ENCODE measurements at regions not wholly inside any gene's neighbourhood (a gene's known extent, or its start where the extent isn't known, plus 50 kb on each side); places are given as distances from the start of the nearest gene placed in this dataset.

DNA sequence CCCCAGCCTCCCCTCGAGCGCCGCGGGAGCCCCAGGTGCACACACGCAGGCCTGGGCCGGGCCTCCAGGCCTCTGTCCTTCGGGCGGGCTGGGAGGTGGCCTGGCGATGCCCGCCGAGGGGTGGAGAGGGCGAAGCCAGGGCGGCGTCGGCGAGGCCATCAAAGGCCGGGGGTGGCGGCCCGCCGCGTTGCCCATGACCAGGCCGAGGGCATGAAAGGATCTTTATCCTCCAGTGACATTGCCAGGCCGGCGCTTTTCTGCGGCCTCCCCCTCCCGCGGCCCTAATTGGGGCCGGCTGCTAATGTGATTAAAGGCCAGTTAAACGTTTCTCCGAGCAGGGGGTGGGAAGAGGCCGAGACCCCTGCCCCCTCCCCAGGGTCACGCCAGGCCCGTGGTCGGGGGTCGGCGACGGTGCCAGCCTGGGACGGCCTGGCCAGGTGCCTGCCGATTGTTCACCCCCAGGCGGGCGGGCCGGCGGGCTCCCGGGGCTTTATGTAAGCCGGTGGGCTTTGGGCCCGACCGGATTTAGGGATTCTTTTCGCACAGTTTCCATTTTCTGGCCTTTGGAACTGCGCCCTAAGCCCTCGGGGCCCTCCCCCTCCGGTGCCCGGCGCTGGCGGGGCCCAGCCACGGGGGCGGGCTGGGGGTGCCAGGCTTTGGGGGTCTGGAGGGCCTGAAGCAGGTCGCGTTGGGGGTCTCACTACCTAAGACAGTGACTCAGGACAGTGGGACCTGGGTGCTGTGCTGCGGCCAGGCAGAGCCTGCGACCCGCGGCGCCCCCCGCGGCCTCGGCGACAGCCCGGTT lies 103.2 kb upstream of the DIO3 start:
- H3K4me3 ChIP-seq (ENCODE audit: insufficient read depth, low read depth, low read length): peak overlapping the region; percentile 25; the same call in 1 of the 2 replicates
- H3K27me3 ChIP-seq (ENCODE audit: control insufficient read depth, insufficient read depth, low read length): peaks cover 48% of the 10 kb centered on the region
- DNase-seq: peak; percentile 79
- H3K36me3 ChIP-seq (replicated peaks; ENCODE audit: control insufficient read depth, insufficient read depth, low read length): no peaks in the 10 kb centered on the region

DNA sequence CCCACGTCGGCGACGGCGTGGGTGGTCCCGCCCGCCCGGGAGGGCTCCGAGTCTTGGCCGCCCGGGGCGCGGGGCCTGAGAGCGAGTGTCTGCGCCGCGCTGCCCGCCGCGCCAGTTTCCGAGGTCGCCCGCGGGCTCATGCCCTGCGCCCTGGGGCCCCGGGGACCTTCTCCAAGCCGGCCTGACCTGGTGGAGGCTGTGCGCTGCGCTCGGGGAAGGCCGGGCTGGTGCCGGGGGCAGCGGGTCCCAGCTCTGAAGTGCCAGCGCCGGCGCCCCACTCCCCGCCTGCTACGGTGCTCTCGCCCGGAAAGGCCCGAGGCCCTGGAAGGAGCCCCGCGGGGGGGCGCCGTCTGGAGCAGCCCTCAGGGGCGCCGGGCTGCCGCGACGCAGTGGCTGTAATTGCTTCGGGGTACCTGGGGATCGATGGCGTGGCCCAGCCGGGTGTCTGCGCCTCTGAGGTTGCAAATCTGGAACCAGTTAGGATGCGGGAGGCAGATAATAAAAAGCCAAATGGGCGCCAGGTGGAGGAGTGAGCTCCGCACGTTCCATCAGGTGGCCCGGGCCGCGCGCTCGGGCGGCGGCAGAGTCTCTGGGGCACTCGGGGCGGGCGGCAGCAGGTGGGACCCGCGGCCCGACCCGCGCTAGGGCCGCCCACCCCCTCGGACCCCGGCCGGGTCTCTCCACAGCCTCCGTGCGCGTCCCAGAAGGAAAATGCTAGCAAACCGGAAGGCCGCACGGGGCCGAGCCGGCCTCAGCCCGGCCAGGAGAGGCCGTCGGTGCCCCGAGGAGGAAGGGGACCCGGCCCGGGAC lies 102.3 kb upstream of the DIO3 start:
- no peaks in the 10 kb centered on the region for H3K36me3 ChIP-seq (replicated peaks; ENCODE audit: control insufficient read depth, insufficient read depth, low read length)
- peak; percentile 84 for DNase-seq
- H3K4me3 ChIP-seq (ENCODE audit: insufficient read depth, low read depth, low read length): peak overlapping the region; percentile 25; the same call in 1 of the 2 replicates
- peaks cover 48% of the 10 kb centered on the region for H3K27me3 ChIP-seq (ENCODE audit: control insufficient read depth, insufficient read depth, low read length)

DNA sequence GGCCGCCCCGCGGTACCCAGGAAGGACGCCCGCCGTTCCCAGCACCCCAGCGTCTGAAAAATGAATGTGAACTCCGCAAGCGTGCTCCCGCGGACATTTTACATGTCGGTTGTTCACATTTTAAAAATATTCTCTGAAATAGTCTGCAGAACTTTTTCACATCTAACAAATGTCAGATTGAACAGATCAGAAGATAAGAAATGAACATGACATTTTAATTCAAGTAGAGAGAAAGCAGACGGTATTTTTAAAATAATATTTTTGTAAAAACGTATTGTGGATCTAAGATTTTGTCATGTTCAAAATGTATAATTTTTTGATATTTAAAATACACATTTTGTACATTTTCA lies 101.8 kb upstream of the DIO3 start:
- no peak for DNase-seq
- Histone ChIP-seq H3K27me3 (ENCODE audit: control insufficient read depth, insufficient read depth, low read length) (peaks cover 48% of the 10 kb centered on the region), H3K36me3 (replicated peaks; ENCODE audit: control insufficient read depth, insufficient read depth, low read length) (no peaks in the 10 kb centered on the region), H3K4me3 (ENCODE audit: insufficient read depth, low read depth, low read length) (peak overlapping the region; percentile 3; the same call in 1 of the 2 replicates)

DNA sequence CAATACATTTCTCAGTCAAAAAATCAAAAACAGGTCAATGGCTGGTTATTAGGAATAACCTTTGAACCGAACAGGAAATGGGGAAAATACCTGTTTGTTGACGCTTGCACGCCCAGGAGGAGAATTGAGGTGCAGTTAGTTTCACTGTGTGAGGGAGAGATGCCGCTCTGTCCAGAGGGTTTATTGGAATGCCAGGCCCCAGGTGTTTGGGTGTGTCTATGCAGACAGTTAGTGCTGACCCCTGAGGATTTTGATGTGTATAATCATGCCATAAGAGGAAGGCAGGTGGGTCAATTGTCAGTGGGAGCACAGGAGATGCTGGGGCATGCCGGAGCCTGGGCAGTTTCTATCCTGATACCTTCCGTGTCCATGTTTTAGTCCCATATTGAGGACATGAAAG lies 100.8 kb upstream of the DIO3 start:
- peaks cover 46% of the 10 kb centered on the region for H3K27me3 ChIP-seq (ENCODE audit: control insufficient read depth, insufficient read depth, low read length)
- no peaks in the 10 kb centered on the region for H3K36me3 ChIP-seq (replicated peaks; ENCODE audit: control insufficient read depth, insufficient read depth, low read length)
- no peak overlapping the region for H3K4me3 ChIP-seq (ENCODE audit: insufficient read depth, low read depth, low read length)
- DNase-seq: no peak

DNA sequence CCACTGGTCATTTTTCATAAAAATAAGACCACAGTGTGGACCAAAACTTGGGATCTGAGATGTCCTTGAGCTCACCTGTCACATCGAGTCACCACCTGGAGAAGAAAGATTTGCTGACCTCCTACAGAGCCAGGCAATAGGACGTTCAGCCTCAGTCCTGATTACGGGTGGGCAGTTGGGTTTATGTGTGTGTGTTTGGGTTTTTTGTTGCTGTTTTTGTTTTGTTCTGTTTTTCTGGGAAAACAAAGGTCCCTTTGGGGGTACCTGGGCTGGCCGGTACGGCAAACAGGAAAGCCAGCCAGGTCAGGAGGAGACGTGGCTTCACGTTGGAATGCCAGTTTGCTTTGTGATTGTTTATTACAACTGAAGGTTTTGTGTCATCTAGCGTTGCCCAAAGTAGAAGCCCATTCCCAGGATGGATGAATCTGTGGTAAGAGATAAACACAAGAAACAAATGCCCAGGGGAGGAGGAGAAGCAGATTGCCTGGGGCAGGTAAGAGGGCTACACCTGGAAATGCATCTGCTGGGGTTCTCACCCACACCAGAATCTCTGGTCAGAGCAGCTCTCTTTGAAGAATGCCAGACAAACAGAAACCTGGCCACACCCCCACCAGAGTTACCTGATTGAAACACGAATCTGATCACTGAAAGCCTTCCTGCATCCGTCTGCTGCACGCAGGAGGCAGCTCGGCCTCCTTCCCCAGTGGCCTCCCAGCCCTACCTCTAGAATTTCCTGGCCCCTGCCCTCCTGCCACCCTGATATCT lies 100.1 kb upstream of the DIO3 start:
- Histone ChIP-seq H3K27me3 (ENCODE audit: control insufficient read depth, insufficient read depth, low read length) (peaks cover 41% of the 10 kb centered on the region), H3K4me3 (ENCODE audit: insufficient read depth, low read depth, low read length) (no peak overlapping the region), H3K36me3 (replicated peaks; ENCODE audit: control insufficient read depth, insufficient read depth, low read length) (no peaks in the 10 kb centered on the region)
- no peak for DNase-seq

DNA sequence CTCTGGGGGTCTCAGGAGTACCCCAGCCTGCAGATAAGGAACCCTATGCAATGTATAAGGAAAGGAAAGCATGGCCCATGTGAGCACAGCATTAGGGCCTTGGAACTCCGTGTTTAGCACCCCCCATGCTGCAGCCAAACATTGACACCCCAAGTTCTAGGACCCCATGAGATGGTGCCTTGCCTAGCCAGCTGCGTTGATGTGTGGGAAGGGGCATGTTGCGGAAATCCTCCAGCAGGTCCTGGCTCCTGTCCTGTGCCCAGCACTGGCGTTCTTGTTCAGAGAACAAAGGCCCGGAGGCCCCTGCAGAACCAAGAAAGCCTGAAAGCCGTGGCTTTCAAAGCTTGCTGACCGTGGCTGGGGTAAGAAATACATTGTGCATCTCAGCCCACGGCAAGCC lies 99.4 kb upstream of the DIO3 start:
- DNase-seq: no peak
- no peaks in the 10 kb centered on the region for H3K36me3 ChIP-seq (replicated peaks; ENCODE audit: control insufficient read depth, insufficient read depth, low read length)
- H3K4me3 ChIP-seq (ENCODE audit: insufficient read depth, low read depth, low read length): no peak overlapping the region
- peaks cover 35% of the 10 kb centered on the region for H3K27me3 ChIP-seq (ENCODE audit: control insufficient read depth, insufficient read depth, low read length)

DNA sequence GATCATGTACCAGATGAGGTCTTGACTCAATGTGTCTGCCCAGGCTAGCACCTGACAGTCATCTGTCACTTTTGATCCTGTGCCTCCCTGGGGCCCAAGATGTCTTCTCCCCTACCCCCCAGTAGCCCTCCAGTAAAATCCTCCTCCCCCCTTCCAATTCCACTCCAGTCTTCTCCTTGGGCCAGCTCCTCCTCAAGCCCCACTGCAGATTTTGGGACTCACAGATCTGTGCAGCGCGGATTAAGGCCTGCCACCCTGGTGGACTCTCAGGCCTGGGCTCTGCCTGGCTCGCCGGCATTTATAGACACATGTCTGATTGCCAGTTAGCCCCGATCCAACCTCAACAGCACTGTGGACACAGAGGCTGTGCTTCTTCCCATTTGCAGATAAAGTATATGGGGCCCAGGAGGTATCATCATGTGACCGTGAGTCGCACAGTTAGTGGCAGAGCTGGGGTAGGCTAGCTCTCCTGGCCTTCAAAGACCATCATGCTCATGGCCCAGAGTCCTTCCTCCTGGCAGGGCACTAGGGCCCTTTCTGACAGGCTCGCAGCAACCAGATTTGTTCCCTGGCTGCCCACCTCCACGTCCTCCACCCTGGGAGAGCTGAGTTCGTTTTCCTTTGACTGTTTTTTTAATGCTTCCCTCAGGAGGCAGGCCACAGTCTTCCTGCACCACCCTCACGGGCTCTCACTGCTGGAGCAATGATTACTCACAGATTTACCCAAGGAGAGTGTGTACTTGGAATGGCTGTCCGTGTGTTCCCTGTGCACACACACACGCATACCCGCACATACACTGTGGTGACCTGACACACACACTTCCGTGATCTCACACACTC lies 98.3 kb upstream of the DIO3 start:
- peaks cover 27% of the 10 kb centered on the region; the same call in 1 of the 2 replicates for H3K27me3 ChIP-seq (ENCODE audit: control insufficient read depth, insufficient read depth, low read length)
- DNase-seq: no peak
- no peak overlapping the region for H3K4me3 ChIP-seq (ENCODE audit: insufficient read depth, low read depth, low read length)
- no peaks in the 10 kb centered on the region for H3K36me3 ChIP-seq (replicated peaks; ENCODE audit: control insufficient read depth, insufficient read depth, low read length)

DNA sequence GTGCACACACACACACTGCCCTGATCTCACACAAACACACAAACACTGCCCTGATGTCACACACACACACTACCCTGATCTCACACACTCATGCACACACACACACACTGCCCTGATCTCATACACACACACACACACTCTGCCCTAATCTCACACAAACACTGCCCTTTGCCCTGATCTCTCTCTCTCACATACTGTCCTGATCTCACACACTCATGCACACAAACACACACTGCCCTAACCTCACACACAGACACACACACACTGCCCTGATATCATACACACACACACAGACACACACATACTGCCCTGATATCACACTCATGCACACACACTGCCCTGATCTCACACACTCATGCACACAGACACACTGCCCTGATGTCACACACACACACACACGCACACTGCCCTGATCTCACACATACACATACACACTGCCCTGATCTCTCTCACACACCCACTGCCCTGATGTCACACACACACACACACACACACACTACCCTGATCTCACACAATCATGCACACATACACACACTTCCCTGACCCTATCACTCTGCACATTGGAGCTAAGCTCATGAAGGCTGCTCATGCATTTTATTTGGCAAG lies 97.6 kb upstream of the DIO3 start:
- no peak overlapping the region for H3K4me3 ChIP-seq (ENCODE audit: insufficient read depth, low read depth, low read length)
- peaks cover 20% of the 10 kb centered on the region; the same call in 1 of the 2 replicates for H3K27me3 ChIP-seq (ENCODE audit: control insufficient read depth, insufficient read depth, low read length)
- no peak for DNase-seq
- H3K36me3 ChIP-seq (replicated peaks; ENCODE audit: control insufficient read depth, insufficient read depth, low read length): no peaks in the 10 kb centered on the region

DNA sequence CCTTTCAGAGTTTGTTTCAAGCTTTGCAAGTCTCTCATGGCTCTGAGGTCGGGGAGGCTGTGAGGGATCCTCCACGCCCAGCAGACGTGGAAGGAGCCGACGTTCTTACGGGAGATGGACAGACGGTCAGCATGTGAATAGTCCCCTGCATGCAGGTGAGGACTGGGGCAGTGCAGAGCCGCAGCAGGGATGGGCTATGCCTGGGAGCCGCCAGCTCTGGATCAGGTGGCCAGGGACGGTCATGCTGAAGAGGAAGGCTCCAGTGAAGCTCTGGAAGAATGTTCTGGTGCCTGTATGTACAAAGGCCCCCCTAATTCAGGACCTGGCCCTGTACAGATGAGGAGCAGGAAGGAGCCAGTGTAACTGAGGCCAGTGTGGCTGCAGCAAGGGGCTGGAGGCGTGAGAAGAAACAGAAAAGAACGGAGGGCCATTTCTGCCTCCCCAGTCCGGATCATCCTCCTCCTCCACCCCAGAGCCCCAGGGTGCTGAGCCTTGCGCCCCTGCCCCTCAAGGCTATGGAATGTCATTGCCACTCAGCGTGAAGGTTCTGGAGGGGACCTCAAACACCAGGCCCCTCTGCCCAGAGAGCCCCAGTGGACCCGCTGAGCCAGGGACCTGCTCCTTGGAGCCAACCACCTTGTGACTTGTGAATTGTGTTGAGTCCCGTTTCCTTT lies 96.8 kb upstream of the DIO3 start:
- DNase-seq: no peak
- no peaks in the 10 kb centered on the region for H3K36me3 ChIP-seq (replicated peaks; ENCODE audit: control insufficient read depth, insufficient read depth, low read length)
- H3K4me3 ChIP-seq (ENCODE audit: insufficient read depth, low read depth, low read length): no peak overlapping the region
- H3K27me3 ChIP-seq (ENCODE audit: control insufficient read depth, insufficient read depth, low read length): peaks cover 13% of the 10 kb centered on the region; the same call in 1 of the 2 replicates

DNA sequence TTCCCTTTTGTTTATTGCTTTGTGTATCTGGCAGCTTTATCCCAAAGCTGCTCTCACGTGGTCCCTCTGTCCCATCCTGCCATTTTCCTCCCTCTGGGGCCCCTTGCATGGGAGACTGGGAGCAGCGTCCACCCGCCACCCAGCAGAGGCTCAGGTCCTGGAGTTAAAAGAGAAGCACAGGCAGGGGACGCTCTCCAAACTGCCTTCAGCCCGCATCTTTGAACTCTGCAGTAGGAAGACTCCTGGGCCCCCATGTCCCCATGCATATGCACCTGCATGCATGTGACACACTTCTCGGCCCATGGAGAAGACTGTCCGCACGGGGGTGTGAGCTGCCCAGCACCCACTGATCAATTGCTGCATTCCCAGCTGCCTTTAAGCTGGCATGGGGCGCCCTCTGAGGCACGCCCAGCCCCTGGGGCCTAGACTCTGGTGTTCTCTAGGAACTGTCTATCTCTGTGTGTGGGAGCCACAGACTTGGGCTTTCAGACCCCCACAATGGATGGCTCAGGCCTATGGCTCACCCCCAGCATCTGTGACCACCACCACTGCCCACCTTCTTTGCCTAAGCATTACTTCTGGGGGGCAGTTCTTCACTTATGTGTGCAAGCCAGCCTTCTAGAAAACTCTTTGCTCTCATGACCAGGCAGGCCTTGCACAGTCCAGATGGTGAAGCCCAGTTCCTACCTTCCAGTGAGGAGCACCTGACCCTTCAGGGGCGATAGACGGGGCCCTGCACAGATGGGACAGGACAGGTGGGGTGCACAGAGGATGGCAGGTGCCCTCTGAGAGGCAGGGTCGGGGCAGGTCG lies 96.1 kb upstream of the DIO3 start:
- Histone ChIP-seq H3K4me3 (ENCODE audit: insufficient read depth, low read depth, low read length) (no peak overlapping the region), H3K27me3 (ENCODE audit: control insufficient read depth, insufficient read depth, low read length) (peaks cover 6% of the 10 kb centered on the region; the same call in 1 of the 2 replicates), H3K36me3 (replicated peaks; ENCODE audit: control insufficient read depth, insufficient read depth, low read length) (no peaks in the 10 kb centered on the region)
- no peak for DNase-seq

DNA sequence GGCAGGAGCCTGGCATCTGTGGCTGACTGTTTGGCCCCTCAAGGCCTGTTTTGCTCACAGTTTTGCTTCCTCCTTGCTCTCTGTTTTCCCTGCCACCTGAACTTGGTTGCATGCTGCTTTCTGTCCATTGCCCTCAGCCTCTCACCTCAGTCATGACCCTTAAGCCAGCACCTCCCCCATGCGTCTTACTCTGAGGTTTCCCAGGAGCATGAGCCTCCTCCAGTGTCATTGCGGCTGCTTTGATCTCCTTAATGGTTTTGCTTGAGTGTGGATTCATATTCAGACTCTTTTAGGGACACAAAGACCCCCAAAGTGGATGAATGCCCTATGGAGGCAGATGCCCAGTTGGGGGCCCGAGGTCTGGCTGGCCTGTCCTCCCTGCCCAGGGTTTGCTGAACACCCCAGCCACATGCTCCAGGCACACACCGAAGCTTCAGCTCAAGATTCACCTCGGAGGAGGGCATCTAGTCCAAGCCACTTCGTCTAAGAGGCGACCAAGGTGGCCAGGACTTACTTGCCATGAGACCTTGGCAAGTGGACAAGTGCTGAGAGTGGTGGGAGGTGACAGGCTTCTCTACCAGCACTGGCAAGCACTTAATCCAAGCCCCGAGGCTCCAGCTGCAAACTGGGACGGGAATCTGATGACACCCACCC lies 95.4 kb upstream of the DIO3 start:
- Histone ChIP-seq H3K27me3 (ENCODE audit: control insufficient read depth, insufficient read depth, low read length) (no peaks in the 10 kb centered on the region), H3K36me3 (replicated peaks; ENCODE audit: control insufficient read depth, insufficient read depth, low read length) (no peaks in the 10 kb centered on the region), H3K4me3 (ENCODE audit: insufficient read depth, low read depth, low read length) (no peak overlapping the region)
- no peak for DNase-seq

DNA sequence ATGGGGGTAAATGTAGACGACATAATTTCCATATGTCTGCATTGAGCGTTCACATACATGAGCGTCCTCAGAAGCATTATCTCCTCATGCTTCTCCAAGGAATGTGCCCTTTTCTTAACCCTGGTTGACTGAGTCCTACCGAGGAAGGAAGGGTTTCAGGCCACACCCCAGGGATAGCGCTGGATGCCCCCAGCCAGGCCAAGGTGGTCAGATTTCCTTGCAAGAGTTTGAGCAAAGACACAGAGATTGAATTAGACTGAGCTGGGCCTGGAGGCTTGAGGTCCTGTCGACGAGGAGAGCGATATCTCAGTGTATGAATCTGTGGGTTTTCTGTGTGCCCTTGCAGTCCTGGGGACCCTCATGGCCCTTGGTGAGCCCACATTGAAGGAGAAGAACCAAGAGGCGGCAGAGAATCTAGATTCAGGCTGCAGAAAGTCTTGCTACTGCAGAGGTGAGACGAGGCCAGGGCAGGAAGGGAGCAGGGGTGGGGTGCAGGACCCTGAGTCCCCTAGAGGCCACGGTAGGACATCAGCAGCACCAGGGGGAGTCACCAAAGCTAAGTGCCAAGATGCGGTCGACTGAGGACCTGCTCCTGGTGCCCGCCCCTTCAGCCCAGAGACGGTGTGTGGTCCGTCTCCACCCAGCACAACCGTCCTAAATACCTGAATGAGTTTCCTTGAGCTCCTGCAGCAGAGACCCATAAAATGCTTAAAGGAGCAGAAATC lies 94.7 kb upstream of the DIO3 start:
- DNase-seq: no peak
- Histone ChIP-seq H3K36me3 (replicated peaks; ENCODE audit: control insufficient read depth, insufficient read depth, low read length) (no peaks in the 10 kb centered on the region), H3K27me3 (ENCODE audit: control insufficient read depth, insufficient read depth, low read length) (no peaks in the 10 kb centered on the region), H3K4me3 (ENCODE audit: insufficient read depth, low read depth, low read length) (no peak overlapping the region)
